ENCODE measurements at regions not wholly inside any gene's neighbourhood (a gene's known extent, or its start where the extent isn't known, plus 50 kb on each side); places are given as distances from the start of the nearest gene placed in this dataset.

- BruUV-seq (replicated peaks): no TSS peak
- DNase-seq (ENCODE audit: low spot score): no peak
- Histone ChIP-seq H3K9me3 (ENCODE audit: low read depth, low read length, poor library complexity, severe bottlenecking) (no peaks in the 10 kb centered on the region), H3K36me3 (ENCODE audit: insufficient read depth, low read length, poor library complexity, severe bottlenecking) (no peaks in the 10 kb centered on the region), H3K27me3 (replicated peaks; ENCODE audit: insufficient read depth, low read depth, low read length, poor library complexity) (peaks cover 14% of the 10 kb centered on the region), H3K4me3 (ENCODE audit: low read depth, low read length, poor library complexity, severe bottlenecking) (no peak overlapping the region), H3K27ac (ENCODE audit: low read depth, low read length, poor library complexity, severe bottlenecking) (no peak overlapping the region), H3K4me1 (ENCODE audit: insufficient read depth, low read length, poor library complexity, severe bottlenecking) (no peaks in the 10 kb centered on the region)
- CTCF ChIA-PET: no interaction called here
- POLR2A ChIA-PET (ENCODE audit: low non-redundant PET): no interaction called here
- no peak for TF ChIP-seq CTCF (conservative IDR thresholded peaks at IDR 0.05; ENCODE audit: low read depth, low read length)
- no peak for TF ChIP-seq EZH2 (IDR thresholded peaks at IDR 0.05; ENCODE audit: borderline replicate concordance, low read depth, low read length, poor library complexity, severe bottlenecking)
- intact Hi-C loops (cut with micrococcal nuclease; ENCODE audit: unreplicated experiment): no loop called here
These were observed 232.4 kb downstream of the BMP7 start for GRCh38 chr20:57034001-57034400.

GRCh38 chr20:57037689-57038088 is 228.8 kb downstream of the BMP7 start:
- no peaks in the 10 kb centered on the region for H3K9me3 ChIP-seq (ENCODE audit: low read depth, low read length, poor library complexity, severe bottlenecking)
- peaks cover 26% of the 10 kb centered on the region for H3K27me3 ChIP-seq (replicated peaks; ENCODE audit: insufficient read depth, low read depth, low read length, poor library complexity)
- H3K27ac ChIP-seq (ENCODE audit: low read depth, low read length, poor library complexity, severe bottlenecking): no peak overlapping the region
- TF ChIP-seq EZH2 (IDR thresholded peaks at IDR 0.05; ENCODE audit: borderline replicate concordance, low read depth, low read length, poor library complexity, severe bottlenecking) (no peak), CTCF (conservative IDR thresholded peaks at IDR 0.05; ENCODE audit: low read depth, low read length) (no peak)
- no peak overlapping the region for H3K4me3 ChIP-seq (ENCODE audit: low read depth, low read length, poor library complexity, severe bottlenecking)
- DNase-seq (ENCODE audit: low spot score): no peak
- ChIA-PET POLR2A (ENCODE audit: low non-redundant PET) (no interaction called here), CTCF (no interaction called here)
- no peaks in the 10 kb centered on the region for H3K4me1 ChIP-seq (ENCODE audit: insufficient read depth, low read length, poor library complexity, severe bottlenecking)
- BruUV-seq (replicated peaks): no TSS peak
- intact Hi-C loops (cut with micrococcal nuclease; ENCODE audit: unreplicated experiment): no loop called here
- H3K36me3 ChIP-seq (ENCODE audit: insufficient read depth, low read length, poor library complexity, severe bottlenecking): no peaks in the 10 kb centered on the region

GRCh38 chr20:57038608-57039440 is 227.6 kb downstream of the BMP7 start:
- Histone ChIP-seq H3K4me1 (ENCODE audit: insufficient read depth, low read length, poor library complexity, severe bottlenecking) (no peaks in the 10 kb centered on the region), H3K27ac (ENCODE audit: low read depth, low read length, poor library complexity, severe bottlenecking) (no peak overlapping the region), H3K9me3 (ENCODE audit: low read depth, low read length, poor library complexity, severe bottlenecking) (no peaks in the 10 kb centered on the region), H3K27me3 (replicated peaks; ENCODE audit: insufficient read depth, low read depth, low read length, poor library complexity) (peaks cover 37% of the 10 kb centered on the region), H3K36me3 (ENCODE audit: insufficient read depth, low read length, poor library complexity, severe bottlenecking) (no peaks in the 10 kb centered on the region), H3K4me3 (ENCODE audit: low read depth, low read length, poor library complexity, severe bottlenecking) (no peak overlapping the region)
- no TSS peak for BruUV-seq (replicated peaks)
- no peak for DNase-seq (ENCODE audit: low spot score)
- intact Hi-C loops (cut with micrococcal nuclease; ENCODE audit: unreplicated experiment): no loop called here
- TF ChIP-seq CTCF (conservative IDR thresholded peaks at IDR 0.05; ENCODE audit: low read depth, low read length) (no peak), EZH2 (IDR thresholded peaks at IDR 0.05; ENCODE audit: borderline replicate concordance, low read depth, low read length, poor library complexity, severe bottlenecking) (no peak)
- POLR2A ChIA-PET (ENCODE audit: low non-redundant PET): no interaction called here
- CTCF ChIA-PET: no interaction called here
